Fibroblast of the aortic adventitia (primary cell): ENCODE measurements at regions not wholly inside any gene's neighbourhood (a gene's known extent, or its start where the extent isn't known, plus 50 kb on each side); places are given as distances from the start of the nearest gene placed in this dataset.
"Not testable (repeated sequence)": the region's sequence is repeated elsewhere in the genome, so short reads cannot be mapped to it uniquely, and the experiment has no call there.

ENCODE experiments used
- DNase-seq: peaks from one replicate; pipeline ENCODE4 v3.0.0-alpha.2; 2010; ENCODE audit warnings: low read depth
- H3K4me3 ChIP-seq: 2 replicates; pipeline ENCODE4 v1.5.1; 2011; ENCODE audit warnings: low read depth, mild to moderate bottlenecking, control low read depth, low read length, moderate library complexity
- CTCF ChIP-seq: IDR thresholded peaks from 2 replicates; pipeline ENCODE4 v1.5.1; 2011; ENCODE audit warnings: mild to moderate bottlenecking, low read length, control low read depth, inconsistent platforms; ENCODE audit not compliant: insufficient read depth

GRCh38 chr4:75289914-75290582 lies 224.2 kb downstream of the RCHY1 start:
- peak; percentile 2 for DNase-seq
- TF ChIP-seq CTCF, result peak; percentile 18
- no peak overlapping the region for H3K4me3 ChIP-seq

GRCh38 chr4:75287738-75288517 lies 226.3 kb downstream of the RCHY1 start:
- H3K4me3 ChIP-seq, result no peak overlapping the region
- DNase-seq, result no peak
- TF ChIP-seq CTCF, result no peak

DNA sequence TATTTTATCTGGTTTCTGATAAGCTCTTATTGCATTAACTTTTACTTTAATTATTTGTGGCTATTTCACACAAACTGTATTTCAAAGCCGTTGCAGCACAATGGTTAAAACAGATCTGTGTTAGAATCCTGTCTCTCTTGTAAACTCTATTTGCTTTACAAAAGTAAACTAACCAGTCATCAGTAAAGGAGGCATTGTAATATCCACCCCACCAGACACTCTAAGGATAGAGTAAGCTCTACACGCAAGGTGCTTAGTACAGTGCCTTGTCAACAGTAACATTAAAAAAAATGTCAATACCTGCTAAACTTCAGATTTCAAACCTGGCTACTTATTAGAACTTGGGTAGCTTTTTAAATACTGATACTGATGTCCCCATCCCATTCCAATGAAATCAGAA lies 228.4 kb downstream of the RCHY1 start:
- no peak for TF ChIP-seq CTCF
- no peak for DNase-seq
- no peak overlapping the region for H3K4me3 ChIP-seq

DNA sequence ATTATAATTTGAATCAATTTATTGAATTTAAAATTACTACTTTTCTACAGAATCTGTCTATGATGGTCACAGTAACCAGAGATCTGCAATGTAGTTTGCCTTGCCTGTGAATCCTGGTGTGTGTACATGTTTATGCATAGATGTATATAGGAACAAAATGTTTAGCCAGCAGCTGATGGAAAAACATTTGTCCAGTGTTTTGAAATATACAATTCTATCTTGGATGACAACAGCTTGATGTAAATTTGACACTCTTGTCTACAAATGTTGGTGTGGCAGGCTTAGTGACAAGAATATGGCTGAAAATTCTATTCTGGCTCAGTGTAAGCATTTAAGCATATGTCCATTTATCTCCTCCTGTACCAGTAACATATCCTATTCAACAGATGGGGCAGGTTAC lies 229.4 kb downstream of the RCHY1 start:
- TF ChIP-seq CTCF, result no peak
- DNase-seq, result no peak
- H3K4me3 ChIP-seq, result no peak overlapping the region

- DNase-seq, result not testable (repeated sequence)
These were observed 233.7 kb downstream of the RCHY1 start for GRCh38 chr4:75280461-75280860.

DNA sequence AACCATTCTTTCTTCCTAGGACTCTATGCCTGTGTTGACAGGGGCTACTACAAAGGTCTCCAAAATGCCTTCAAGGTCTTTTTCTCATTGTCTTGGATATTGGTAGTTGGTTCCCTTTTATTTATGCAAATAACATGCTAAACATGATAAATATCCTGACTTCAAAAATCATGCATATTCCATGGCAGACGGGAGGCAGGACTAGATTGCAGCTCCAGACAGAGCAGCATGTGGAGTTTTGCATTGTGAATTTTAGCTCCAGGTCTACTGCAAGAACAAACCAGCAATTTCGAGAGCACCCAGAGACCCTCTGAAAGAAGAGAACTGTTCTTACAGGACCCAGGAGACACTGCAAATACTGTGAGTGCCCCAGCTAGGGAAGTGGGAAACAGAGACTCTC lies 254.9 kb downstream of the RCHY1 start:
- no peak for DNase-seq
- no peak overlapping the region for H3K4me3 ChIP-seq
- no peak for TF ChIP-seq CTCF

More at GRCh38 chr4:75280461-75280860, 233.7 kb downstream of the RCHY1 start:
- H3K4me3 ChIP-seq, result not testable (repeated sequence)

DNA sequence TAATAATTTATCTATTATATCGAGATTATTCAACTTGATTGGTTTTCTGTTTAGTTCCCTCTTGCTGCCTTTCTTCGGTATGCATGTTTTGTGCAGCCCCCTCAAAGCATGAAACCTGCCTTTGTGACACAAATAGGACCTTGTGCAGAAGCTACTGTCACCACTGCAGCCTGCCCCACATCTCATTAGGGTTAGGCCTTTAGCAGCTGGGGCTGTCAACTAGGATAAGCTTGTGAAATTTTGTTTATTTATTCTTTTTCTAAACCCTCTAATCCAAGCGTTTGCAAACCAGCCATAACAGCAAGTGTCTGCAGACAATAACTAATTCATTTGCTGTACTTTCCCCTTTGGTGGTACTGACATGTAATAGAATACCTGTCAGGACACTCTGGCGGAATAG lies 258.9 kb downstream of the RCHY1 start:
- no peak for TF ChIP-seq CTCF
- no peak overlapping the region for H3K4me3 ChIP-seq
- DNase-seq, result no peak
